GM12892 (cell line): ENCODE measurements at regions not wholly inside any gene's neighbourhood (a gene's known extent, or its start where the extent isn't known, plus 50 kb on each side); places are given as distances from the start of the nearest gene placed in this dataset.

Experiments
- POLR2A ChIP-seq: IDR thresholded peaks from 2 replicates; pipeline ENCODE4 v1.6.1; 2011; ENCODE audit warnings: low read depth, low read length, control low read depth
- POLR2AphosphoS5 ChIP-seq: IDR thresholded peaks from 2 replicates; pipeline ENCODE4 v1.6.1; 2011; ENCODE audit warnings: low read depth, low read length, control low read depth
- TAF1 ChIP-seq: IDR thresholded peaks from 2 replicates; pipeline ENCODE4 v1.6.1; 2011; ENCODE audit warnings: low read depth, mild to moderate bottlenecking, control low read depth, low read length, borderline replicate concordance

- TF ChIP-seq POLR2AphosphoS5 (no peak), POLR2A (no peak), TAF1 (no peak)
Observed at GRCh38 chr9:32899761-32900160, 101.7 kb downstream of the APTX start.
